Eye (tissue), 1 donor: ENCODE measurements at regions not wholly inside any gene's neighbourhood (a gene's known extent, or its start where the extent isn't known, plus 50 kb on each side); places are given as distances from the start of the nearest gene placed in this dataset.

ENCODE experiments used
- DNase-seq: peaks from one replicate; pipeline ENCODE4 v3.0.0-alpha.2; 2015

- DNase-seq, result peak; percentile 41
Observed at GRCh38 chr9:17894501-17895160, 315.8 kb downstream of the SH3GL2 start.

- DNase-seq, result peak; percentile 44
Observed at GRCh38 chr9:17900606-17901005, 321.7 kb downstream of the SH3GL2 start.

- DNase-seq, result peak; percentile 56
Observed at GRCh38 chr9:17905366-17905765, 326.5 kb downstream of the SH3GL2 start.

- DNase-seq, result no peak
Observed at GRCh38 chr9:17905781-17906175, 326.9 kb downstream of the SH3GL2 start.

GRCh38 chr9:17906176-17906840 lies 327.4 kb downstream of the SH3GL2 start:
- peak; percentile 80 for DNase-seq

GRCh38 chr9:17906841-17907778 lies 328.2 kb downstream of the SH3GL2 start:
- DNase-seq, result peak; percentile 68

GRCh38 chr9:17907779-17908508 lies 329.1 kb downstream of the SH3GL2 start:
- peak; percentile 20 for DNase-seq

GRCh38 chr9:17926246-17926645 lies 347.4 kb downstream of the SH3GL2 start:
- no peak for DNase-seq

- DNase-seq, result no peak
Observed at GRCh38 chr9:17927616-17928015, 348.8 kb downstream of the SH3GL2 start.

GRCh38 chr9:17928228-17928627 lies 349.4 kb downstream of the SH3GL2 start:
- DNase-seq, result no peak

GRCh38 chr9:17928768-17929167 lies 349.9 kb downstream of the SH3GL2 start:
- no peak for DNase-seq

- no peak for DNase-seq
Observed at GRCh38 chr9:17929506-17929905, 350.6 kb downstream of the SH3GL2 start.

- no peak for DNase-seq
Observed at GRCh38 chr9:17930071-17930470, 351.2 kb downstream of the SH3GL2 start.

GRCh38 chr9:17936365-17936764 lies 357.5 kb downstream of the SH3GL2 start:
- no peak for DNase-seq

- DNase-seq, result no peak
Observed at GRCh38 chr9:17938035-17938655, 359.3 kb downstream of the SH3GL2 start.

GRCh38 chr9:17942498-17942897 lies 363.6 kb downstream of the SH3GL2 start:
- DNase-seq, result no peak

- no peak for DNase-seq
Observed at GRCh38 chr9:17955409-17955808, 376.5 kb downstream of the SH3GL2 start.

- DNase-seq, result no peak
Observed at GRCh38 chr9:17958363-17958762, 379.5 kb downstream of the SH3GL2 start.

- peak; percentile 21 for DNase-seq
Observed at GRCh38 chr9:17962747-17963146, 383.9 kb downstream of the SH3GL2 start.

- no peak for DNase-seq
Observed at GRCh38 chr9:17963498-17963897, 384.6 kb downstream of the SH3GL2 start.

GRCh38 chr9:17967731-17968130 lies 388.9 kb downstream of the SH3GL2 start:
- DNase-seq, result no peak

GRCh38 chr9:17969232-17969631 lies 390.4 kb downstream of the SH3GL2 start:
- DNase-seq, result no peak
